GM06990 (cell line): ENCODE measurements at regions not wholly inside any gene's neighbourhood (a gene's known extent, or its start where the extent isn't known, plus 50 kb on each side); places are given as distances from the start of the nearest gene placed in this dataset.

Source experiments
- DNase-seq: peaks from one replicate; pipeline ENCODE4 v3.0.0-alpha.2; 2011; ENCODE audit not compliant: insufficient read length; ENCODE audit errors: extremely low read depth
- H3K27me3 ChIP-seq: replicated peaks from 2 replicates; pipeline ENCODE4 v1.6.0; 2011; ENCODE audit warnings: low read length; ENCODE audit not compliant: control insufficient read depth, insufficient read depth
- H3K36me3 ChIP-seq: 2 replicates; pipeline ENCODE4 v1.5.1; 2011; ENCODE audit warnings: low read length; ENCODE audit not compliant: control insufficient read depth, insufficient read depth
- H3K4me3 ChIP-seq: replicated peaks from 2 replicates; pipeline ENCODE4 v1.5.1; 2011; ENCODE audit warnings: low read depth, mild to moderate bottlenecking, control low read depth, low read length
- CTCF ChIP-seq: IDR thresholded peaks from 2 replicates; pipeline ENCODE4 v1.5.1; 2011; ENCODE audit warnings: low read length, control low read depth, mild to moderate bottlenecking, inconsistent platforms; ENCODE audit not compliant: insufficient read depth, poor library complexity, severe bottlenecking

- DNase-seq: no peak
Observed at GRCh38 chr6:113774127-113774825, 82.9 kb upstream of the MARCKS start.

GRCh38 chr6:113776998-113777397 lies 80.1 kb upstream of the MARCKS start:
- DNase-seq: no peak
- no peaks in the 10 kb centered on the region for H3K36me3 ChIP-seq
- no peak for TF ChIP-seq CTCF
- no peak overlapping the region for H3K4me3 ChIP-seq
- no peaks in the 10 kb centered on the region for H3K27me3 ChIP-seq

More at GRCh38 chr6:113774127-113774825, 82.9 kb upstream of the MARCKS start:
- Histone ChIP-seq H3K4me3 (no peak overlapping the region), H3K36me3 (no peaks in the 10 kb centered on the region), H3K27me3 (no peaks in the 10 kb centered on the region)
- TF ChIP-seq CTCF: no peak

GRCh38 chr6:113777601-113778000 lies 79.5 kb upstream of the MARCKS start:
- no peak for TF ChIP-seq CTCF
- no peak for DNase-seq
- Histone ChIP-seq H3K36me3 (no peaks in the 10 kb centered on the region), H3K4me3 (no peak overlapping the region), H3K27me3 (no peaks in the 10 kb centered on the region)

- DNase-seq: peak; percentile 22
- TF ChIP-seq CTCF: no peak
- H3K27me3 ChIP-seq: no peaks in the 10 kb centered on the region
- H3K36me3 ChIP-seq: no peaks in the 10 kb centered on the region
- H3K4me3 ChIP-seq: no peak overlapping the region
Observed at GRCh38 chr6:113779656-113780055, 77.5 kb upstream of the MARCKS start.

GRCh38 chr6:113782636-113783035 lies 74.5 kb upstream of the MARCKS start:
- DNase-seq: no peak
- no peaks in the 10 kb centered on the region for H3K27me3 ChIP-seq
- TF ChIP-seq CTCF: no peak
- no peaks in the 10 kb centered on the region for H3K36me3 ChIP-seq
- H3K4me3 ChIP-seq: no peak overlapping the region

- no peaks in the 10 kb centered on the region for H3K27me3 ChIP-seq
Observed at GRCh38 chr6:113786168-113786567, 71.0 kb upstream of the MARCKS start.

More at GRCh38 chr6:113786168-113786567, 71.0 kb upstream of the MARCKS start:
- no peak for TF ChIP-seq CTCF
- DNase-seq: no peak
- no peak overlapping the region for H3K4me3 ChIP-seq
- no peaks in the 10 kb centered on the region for H3K36me3 ChIP-seq
